ENCODE measurements at regions not wholly inside any gene's neighbourhood (a gene's known extent, or its start where the extent isn't known, plus 50 kb on each side); places are given as distances from the start of the nearest gene placed in this dataset.
"Not testable (repeated sequence)": the region's sequence is repeated elsewhere in the genome, so short reads cannot be mapped to it uniquely, and the experiment has no call there.

DNA sequence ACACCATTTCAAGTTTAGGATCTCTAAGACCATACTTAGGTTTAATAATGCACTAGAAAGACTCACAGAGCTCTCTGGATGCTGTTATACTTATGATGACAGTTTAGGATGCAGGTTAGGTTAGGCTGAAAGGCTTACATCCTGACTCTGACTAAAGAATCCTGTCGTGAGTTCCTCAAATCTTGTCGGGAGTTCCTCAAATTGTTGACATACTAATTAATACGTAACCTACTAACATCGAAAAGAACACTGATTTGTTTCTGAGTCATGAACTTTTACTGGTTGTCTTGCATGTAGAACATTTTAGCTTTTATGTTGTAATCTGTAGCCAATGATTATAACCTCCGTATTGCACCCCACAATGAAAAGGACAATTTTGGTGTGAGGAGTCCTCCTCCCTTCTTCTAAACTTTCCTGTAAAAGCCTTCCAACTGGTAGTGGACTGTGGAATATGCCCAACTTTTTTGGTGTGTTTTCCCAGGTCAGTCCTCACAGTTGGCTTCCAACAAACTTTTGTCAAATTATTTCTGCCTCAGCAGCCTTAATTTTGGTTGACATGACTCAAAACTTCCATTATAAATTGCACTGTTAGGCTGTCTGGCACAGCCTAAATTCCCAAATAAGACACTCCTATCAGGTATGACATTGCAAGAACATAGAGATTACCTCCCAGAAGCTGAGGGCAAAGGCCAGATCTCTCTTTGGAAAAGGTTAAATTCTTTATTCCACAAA is 107.9 kb upstream of the PALMD start:
- DNase-seq (ENCODE audit: low spot score): no peak

DNA sequence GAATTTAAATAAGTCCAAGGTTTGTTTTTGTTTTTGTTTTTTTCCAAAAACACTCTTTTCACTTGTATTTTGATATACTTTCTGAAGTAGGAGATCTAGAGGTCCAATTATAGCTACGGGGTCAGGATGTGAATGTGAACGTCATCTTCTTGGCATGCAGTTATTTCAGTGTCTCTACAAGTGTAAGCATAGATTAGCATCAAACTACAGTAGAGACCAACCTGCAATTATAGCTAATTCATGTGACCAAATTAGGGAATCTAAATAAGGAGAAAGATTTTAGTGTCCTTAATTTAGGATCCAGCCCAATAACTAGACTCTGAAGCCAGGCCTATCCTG is 107.3 kb upstream of the PALMD start:
- no peak for DNase-seq (ENCODE audit: low spot score)

DNA sequence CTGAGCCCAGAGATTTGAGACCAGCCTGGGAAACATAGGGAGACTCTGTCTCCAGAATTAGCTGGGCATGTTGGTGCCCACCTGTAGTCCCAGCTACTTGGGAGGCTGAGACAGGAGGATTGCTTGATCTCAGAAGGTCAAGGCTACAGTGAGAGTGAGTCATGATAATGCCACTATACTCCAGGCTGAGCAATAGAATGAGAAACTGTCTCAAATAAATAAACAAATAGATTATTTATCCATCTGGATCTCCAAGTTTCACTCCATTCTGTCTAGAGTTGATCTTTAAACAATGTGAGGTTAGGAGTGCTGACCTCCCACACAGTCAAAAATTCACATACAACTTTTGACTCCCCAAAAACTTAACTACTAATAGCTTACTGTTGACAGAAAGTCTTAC is 106.8 kb upstream of the PALMD start:
- no peak for DNase-seq (ENCODE audit: low spot score)

DNA sequence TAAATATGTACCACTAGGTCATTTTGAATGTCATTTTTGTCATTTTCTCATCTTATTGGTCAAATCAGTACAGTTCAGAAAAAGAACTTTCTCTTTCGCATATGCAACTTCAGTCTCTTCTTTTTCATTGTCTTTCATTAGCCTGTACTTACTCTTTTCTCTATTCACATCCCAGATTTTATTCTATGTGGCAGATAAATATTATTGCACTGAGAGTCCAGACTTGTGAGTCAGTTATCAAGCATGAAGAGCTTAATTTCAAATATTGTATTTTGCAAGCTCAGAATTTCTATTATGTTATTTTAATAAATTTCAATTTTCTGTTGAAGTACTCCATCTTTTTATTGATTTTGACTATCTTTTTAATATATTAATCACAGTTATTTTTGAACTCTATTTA is 105.2 kb upstream of the PALMD start:
- no peak for DNase-seq (ENCODE audit: low spot score)

DNA sequence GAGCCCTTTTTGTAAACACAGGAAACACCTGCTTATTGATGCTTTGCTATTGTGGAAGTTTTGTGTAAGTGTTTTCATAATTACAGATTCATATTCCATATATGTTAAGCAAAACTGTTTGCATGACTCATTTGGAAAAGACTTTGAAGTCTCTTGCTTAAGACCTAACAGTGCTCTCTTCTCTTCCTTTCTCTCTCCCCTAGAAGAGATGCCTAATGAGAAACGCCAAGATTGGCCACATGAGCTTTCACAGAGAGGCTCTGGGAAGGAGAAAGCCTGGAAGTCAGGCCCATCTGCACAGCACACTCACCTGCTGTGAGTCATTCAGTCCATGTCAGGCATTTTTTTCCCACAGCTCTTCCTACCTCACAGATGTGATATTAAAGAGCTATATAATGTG is 101.6 kb upstream of the PALMD start:
- DNase-seq (ENCODE audit: low spot score): no peak

DNA sequence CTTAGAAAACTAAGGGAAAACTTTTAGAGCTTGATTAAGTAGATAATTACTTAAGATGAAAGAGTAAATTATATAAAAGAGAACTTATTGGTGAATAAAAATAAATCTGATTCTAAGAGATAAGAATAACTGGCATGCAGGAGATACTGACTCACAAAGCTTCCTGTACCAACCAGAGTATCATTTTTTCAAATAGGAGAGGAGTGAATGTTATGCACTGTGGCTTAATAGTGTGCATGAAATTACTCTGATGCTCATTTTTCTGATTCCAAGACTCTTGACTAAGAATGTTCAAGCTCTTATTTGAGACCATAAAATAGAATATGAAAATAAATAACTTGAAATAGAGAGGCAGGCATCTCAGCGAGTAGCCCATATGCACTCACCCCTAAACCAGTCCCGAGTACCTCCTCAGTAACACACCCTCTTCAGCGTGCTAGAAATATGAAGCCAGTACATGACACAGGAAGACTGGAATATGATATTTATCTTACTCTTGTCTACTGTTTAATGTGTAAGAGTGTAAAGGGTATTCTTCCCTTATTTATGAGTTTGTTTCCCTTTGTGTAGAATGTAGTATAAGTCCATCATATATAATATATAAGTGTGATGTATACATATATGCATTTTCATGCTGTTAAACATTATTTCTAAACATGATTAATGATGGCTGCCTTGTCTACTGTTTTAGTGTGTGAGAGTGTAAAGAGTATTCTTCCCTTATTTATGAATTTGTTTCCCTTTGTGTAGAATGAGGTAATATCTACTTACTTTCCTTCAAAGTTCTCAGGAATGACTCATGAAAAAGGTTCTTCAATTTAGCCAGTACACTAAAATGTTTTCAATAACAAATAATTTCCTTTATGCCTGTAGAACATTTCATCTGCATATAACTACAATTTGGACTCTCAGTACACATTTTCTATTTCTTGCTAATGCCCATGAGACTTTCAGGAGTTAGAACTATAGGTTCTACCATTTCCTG is 99.2 kb upstream of the PALMD start:
- no peak for DNase-seq (ENCODE audit: low spot score)

DNA sequence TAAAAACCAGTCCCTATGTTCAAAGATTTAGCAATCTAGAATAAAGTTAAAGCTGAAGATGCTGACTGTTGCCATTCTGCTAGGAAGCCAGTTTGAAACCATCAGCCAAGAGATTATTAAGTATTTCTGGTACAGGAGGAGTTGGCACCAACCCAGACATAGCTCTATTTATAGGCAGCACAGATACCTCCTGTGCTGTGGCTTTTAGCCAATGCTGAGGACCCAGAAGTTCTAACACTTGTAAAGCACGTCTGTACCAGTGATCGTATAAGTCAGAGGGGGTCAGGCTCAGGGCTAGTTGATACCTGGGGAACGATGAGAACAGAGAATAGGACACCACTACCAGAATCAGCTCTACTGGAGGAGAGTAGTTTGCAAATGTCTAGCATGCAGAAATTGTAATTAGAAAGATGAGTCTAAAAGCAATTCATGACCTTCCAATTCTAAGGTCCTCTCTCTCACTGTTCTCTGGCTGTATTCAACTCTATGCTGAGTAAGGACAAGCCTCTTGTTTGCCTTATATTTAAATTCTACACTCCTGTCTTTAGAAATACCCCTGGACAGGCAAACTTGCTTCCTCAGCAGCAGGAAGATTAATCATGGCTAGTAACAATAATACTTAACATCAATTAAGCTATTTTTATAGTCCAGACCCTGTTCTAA is 96.8 kb upstream of the PALMD start:
- DNase-seq (ENCODE audit: low spot score): no peak

DNA sequence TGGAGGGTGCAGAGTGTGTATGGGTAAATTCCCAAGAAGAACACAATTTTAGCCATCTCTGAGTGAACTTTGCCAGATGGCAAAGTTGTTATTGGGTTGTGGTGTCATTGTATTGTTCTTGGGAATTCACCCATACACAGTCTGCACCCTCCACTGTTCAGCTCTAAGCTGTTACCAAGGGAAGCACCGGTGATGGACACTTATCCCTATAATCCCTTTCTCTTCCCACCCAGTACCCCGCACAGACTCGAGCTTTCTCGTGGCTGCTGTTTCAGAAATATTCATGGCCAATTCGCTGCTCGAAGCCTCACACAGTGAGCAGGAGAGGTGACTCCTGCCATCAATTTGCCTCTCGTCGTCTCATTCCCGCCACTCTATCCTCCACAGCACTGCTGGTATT is 95.7 kb upstream of the PALMD start:
- no peak for DNase-seq (ENCODE audit: low spot score)

DNA sequence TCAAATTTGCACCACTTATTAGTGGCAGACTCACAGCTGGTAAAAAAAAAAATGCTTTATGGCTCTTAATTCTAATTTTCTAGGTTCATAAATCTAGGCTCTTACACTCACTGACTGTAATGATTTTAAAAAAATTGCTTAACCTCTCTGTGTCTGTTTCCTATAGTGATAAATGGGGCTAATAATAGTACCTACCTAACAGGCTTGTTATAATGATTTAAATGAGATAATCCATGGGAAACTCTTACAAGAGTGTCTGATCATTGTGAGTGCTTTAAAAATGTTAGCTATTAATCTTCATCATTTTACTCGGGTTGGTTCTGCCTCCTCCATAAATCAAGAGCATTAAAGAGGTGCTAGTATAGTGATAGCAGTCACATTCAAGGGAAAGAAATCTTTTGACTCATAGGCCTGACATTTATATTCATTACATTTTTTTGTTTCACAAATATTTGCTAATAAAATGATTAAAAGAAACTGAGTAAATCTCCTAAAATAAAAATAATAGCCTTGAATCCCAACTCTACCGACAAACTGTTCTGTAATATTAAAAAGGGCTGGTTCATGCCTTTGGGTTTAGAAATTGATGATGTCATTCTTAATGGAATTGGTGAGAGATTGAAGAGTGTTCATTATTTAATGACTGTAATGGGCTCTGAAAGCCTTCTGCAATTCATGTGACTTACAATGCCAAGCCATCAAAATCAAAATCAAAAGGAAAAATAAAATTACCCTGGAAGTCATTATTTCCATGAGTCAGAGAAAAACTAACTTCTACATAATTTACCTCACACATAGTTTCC is 93.9 kb upstream of the PALMD start:
- no peak for DNase-seq (ENCODE audit: low spot score)

DNA sequence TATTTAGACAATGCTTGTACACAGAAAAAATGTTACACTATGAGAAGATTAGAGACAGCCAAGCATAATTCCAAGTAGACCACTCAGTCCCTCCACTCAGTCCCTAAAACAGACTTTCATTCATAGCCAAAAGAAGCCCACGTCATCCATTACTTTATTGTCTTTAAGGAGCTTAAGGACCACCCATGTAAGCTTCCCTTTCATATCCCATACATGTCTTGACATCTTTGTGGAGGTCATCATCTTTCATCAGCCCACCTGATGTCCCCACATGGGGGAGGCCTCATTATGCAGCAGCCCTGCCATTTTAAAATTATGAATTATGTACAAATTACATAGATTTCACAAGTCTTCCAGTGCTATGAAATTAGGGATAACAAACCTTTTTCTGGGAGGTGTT is 92.6 kb upstream of the PALMD start:
- DNase-seq (ENCODE audit: low spot score): no peak

DNA sequence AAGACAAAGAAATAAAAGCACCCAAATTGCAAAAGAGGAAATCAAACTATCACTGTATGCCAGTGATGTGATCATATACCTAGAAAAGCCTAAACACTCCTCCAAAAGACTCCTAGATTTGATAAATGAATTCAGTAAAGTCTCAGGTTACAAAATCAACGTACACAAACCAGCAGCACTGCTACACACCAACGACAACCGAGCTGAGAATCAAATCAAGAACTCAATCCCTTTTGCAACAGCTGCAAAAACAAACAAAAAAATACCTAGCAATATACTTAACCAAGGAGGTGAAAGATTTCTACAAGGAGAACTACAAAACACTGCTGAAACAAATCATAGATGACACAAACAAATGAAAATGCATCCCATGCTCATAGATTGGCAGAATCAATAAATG is 92.1 kb upstream of the PALMD start:
- DNase-seq (ENCODE audit: low spot score): not testable (repeated sequence)

DNA sequence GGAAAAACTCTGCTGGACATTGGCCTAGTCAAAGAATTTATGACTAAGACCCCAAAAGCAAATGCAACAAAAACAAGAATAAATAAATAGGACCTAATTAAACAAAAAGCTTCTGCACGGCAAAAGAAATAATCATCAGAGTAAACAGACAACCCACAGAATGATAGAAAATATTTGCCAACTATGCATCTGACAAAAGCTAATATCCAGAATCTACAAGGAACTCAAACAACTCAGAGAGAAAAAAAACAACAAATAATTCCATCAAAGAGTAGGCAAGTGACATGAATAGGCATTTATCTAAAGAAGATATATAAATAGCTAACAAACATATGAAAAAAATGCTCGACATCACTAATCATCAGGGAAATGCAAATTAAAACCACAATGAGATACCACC is 91.2 kb upstream of the PALMD start:
- DNase-seq (ENCODE audit: low spot score): no peak

DNA sequence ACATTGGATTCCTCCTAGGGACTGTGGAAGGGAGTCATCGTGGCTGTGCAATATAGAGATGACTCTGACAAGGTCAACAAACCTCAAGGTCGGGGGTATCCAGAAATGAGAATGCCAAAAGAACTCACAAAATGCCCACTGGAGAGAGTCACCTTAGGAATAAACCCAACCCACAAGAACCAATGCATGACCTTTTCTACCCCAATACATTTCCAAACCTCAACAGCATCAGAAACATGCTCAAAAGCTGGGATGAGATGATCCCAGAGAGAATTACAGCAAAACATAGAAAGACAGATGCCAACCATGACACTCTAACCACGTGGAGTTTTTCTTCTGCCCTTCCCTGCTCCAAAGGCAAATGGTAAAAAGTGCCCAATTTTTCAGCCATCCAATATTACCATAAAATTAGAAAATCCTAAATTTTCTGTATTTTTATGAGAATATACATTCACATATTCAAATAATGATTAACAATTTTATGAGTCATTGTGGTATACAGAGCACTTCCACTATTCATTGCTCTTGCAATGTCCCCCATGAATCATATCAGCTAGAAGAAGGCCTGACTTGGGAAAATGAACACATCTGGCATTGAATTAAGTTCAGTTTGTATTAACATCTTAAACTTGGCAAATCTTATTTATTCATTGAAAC is 88.2 kb upstream of the PALMD start:
- DNase-seq (ENCODE audit: low spot score): no peak

DNA sequence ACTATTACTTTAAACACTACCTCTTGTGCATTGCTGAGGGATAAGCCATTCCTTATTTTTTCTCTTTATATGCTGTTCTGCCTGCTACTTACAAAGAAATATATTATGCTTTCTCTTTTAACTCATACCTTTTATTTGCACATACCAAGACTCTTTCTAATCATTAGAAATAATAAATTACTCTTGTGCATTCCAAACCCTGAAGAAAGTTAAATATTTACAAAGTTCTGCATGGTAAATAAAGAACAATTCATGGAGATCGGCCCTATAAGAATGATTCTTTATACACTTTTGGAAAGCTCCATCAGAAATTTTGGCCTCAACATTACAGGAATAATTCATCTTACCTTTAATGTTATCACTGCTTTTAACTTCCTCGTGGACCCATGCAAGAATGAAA is 86.7 kb upstream of the PALMD start:
- no peak for DNase-seq (ENCODE audit: low spot score)

DNA sequence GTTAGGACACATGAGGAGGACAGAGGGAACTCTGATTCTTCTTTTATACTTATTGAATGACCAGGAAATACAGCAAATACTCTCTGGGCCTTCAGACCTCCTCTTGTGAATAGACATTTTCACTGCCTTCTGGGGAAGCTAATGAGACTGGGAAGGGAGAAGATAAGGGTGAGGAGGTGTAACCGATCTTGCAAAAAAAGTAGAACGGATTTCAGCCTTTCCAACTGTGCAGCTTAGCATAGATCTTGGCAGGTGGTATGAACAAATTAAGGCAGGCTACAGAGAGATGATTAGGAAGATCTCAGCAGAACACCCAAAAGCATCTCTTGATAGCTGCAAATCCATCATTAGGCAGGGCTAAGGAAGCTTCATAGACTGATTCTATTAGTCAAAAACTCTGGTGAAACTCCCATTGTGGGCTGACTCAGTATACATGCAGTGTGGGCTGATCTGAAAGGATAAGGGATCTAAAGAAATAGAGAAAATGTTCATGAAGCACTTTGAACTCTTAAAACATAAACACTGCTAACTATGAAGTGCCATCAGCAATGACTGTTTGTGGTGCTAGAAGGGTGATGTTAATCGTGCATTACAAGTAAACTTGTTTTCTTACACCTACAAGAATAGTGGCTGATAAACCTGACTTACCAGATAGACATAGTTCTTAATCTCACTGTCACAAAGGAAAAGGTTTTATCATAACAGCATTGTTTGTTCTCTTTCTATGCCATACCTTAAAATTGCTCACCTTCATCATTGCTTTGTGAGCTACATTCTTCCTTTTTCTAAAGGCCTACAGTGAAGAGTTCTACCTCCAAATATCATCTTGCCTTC is 85.5 kb upstream of the PALMD start:
- no peak for DNase-seq (ENCODE audit: low spot score)

DNA sequence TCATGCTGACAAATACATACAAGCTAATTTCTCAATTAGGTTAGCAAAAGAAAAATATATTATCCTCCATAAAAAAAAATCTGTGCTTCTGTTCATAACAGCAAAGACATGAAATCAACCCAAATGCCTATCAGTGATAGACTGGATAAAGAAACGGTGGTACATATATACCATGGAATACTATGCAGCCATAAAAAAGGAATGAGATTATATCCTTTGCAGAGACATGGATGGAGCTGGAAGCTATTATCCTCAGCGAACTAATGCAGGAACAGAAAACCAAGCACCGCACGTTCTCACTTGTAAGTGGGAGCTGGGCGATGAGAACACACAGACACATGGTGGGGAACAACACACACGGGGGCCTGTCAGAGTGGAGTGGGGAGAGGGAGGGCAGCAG is 84.0 kb upstream of the PALMD start:
- DNase-seq (ENCODE audit: low spot score): no peak

DNA sequence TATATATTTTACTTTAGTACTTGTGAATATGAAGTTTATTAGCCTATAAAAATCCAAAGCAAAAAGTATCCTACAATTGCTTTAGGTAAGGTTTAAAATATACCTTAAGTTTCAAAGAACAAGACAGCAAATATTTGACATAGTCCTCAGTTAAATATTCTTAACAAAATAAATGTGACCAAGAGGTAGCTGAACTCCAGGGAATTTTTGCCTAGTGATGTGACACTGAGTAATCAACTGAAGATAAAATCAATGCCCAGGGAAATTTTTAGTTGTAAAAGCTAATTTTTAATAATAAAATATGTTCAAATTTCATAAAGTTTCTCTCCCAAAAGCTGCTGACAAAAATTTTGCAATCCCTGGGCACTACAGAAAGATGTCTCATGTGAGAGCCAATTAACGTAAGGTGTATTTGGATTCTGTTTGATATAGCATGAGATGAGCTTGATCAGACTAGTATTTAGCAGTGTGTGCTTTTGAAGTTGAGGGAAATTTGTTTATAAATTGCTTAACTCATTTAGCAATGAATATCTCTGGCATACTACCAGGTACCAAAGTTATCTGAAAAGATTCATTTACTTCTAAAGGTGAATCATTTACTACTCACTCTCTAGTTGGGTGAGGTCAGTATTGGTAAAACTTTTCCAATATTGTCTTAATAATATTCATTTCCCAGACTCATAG is 80.2 kb upstream of the PALMD start:
- DNase-seq (ENCODE audit: low spot score): no peak

DNA sequence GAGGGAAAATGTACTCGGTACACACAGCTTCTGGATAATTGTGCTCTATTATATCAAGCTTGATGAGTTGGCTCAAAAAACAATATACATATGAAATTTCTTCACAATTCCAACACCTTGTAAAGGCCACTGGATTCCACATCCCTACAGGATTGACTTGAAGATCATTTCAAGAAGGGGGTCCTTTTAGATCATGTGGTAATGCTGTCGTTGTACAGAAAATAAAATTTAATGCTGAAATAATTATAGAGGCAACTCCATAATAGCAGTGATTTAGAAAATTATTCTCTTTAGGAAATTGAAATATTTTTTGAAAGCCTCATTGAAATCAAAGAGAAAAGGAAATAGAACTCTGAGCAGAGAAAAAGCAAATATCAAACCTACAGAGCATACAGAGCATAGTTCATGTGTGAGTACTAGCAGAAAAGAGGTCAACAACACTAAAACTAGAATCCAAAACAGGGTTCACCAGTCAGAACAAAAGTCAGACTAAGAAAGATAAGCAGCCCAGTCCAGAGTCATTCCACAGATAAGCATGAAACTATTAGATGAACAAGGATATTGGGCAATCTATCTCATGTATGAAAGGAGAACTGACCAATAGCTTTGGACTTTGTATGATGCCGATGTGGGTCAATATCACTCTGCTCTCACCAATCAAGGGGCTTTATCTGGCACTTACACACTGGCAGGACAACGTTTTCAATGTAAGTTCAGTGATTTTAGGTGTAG is 79.5 kb upstream of the PALMD start:
- DNase-seq (ENCODE audit: low spot score): no peak

DNA sequence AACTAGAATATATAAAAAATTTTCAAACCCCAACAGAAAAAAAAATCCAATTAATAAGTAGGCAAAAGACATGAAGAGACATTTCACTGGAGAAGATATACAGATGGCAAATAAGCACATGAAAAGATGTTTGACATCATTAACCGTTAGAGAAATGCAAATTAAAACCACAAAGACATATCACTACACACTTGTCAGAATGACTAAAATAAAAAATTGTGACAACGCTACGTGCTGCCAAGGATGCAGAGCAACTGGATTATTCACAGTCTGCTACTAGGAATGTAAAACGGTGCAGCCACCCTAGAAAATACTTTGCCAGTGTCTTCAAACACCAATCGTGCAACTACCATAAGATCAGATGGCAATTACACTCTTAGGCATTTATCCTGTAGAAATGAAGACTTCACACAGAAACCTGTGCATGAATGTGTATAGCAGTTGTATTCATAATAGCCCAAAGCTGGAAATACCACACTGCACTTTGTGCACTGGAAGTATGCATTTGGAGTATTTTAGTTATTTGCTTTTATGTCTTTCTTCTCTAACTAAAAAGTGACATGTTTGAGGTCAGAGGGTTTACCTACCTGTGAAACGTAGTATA is 75.3 kb upstream of the PALMD start:
- DNase-seq (ENCODE audit: low spot score): no peak

Measured in HT-29 (cell line).